Karpas-422 (cell line): ENCODE measurements at regions not wholly inside any gene's neighbourhood (a gene's known extent, or its start where the extent isn't known, plus 50 kb on each side); places are given as distances from the start of the nearest gene placed in this dataset.

Source experiments
- DNase-seq: peaks from one replicate; pipeline ENCODE4 v3.0.0-alpha.2; 2015
- H2AFZ ChIP-seq: fragments of 200-600 bp; sonication (generic); 2 replicates; pipeline ENCODE4 v1.6.1; 2014; ENCODE audit warnings: antibody characterized with exemption, low read length, mixed read lengths
- H3K27ac ChIP-seq: fragments of 200-600 bp; sonication (generic); 2 replicates; pipeline ENCODE4 v1.5.1; 2014; ENCODE audit warnings: mild to moderate bottlenecking, low read length, moderate library complexity
- H3K27me3 ChIP-seq: fragments of 200-600 bp; sonication (generic); 2 replicates; pipeline ENCODE4 v1.6.1; 2014; ENCODE audit warnings: low read length, mixed read lengths
- H3K36me3 ChIP-seq: fragments of 200-600 bp; sonication (generic); 2 replicates; pipeline ENCODE4 v1.6.1; 2014; ENCODE audit warnings: low read length, mixed read lengths; ENCODE audit not compliant: insufficient read depth
- H3K4me1 ChIP-seq: fragments of 200-600 bp; sonication (generic); 2 replicates; pipeline ENCODE4 v1.6.1; 2014; ENCODE audit warnings: mild to moderate bottlenecking, low read length, mixed read lengths
- H3K4me2 ChIP-seq: fragments of 200-600 bp; sonication (generic); 2 replicates; pipeline ENCODE4 v1.6.1; 2014; ENCODE audit warnings: low read length, low read depth, mild to moderate bottlenecking; ENCODE audit not compliant: poor library complexity, severe bottlenecking
- H3K4me3 ChIP-seq: fragments of 200-600 bp; sonication (generic); 2 replicates; pipeline ENCODE4 v1.5.1; 2014; ENCODE audit warnings: mild to moderate bottlenecking, antibody characterized with exemption, low read length, mixed read lengths
- H3K79me2 ChIP-seq: fragments of 200-600 bp; sonication (generic); 2 replicates; pipeline ENCODE4 v1.6.1; 2014; ENCODE audit warnings: mild to moderate bottlenecking, low read length, mixed read lengths
- H3K9ac ChIP-seq: fragments of 200-600 bp; sonication (generic); 2 replicates; pipeline ENCODE4 v1.6.0; 2014; ENCODE audit warnings: low read length
- H3K9me2 ChIP-seq: fragments of 200-600 bp; sonication (generic), shearing (Covaris generic); replicated peaks from 2 replicates; pipeline ENCODE4 v1.6.0; 2014; ENCODE audit warnings: mild to moderate bottlenecking, low read length, moderate library complexity; ENCODE audit not compliant: insufficient read depth
- H3K9me3 ChIP-seq: fragments of 300-700, 200-600 bp; sonication (generic); 2 replicates; pipeline ENCODE4 v1.6.1; 2014; ENCODE audit warnings: low read length, mixed read lengths
- H4K20me1 ChIP-seq: fragments of 200-600 bp; sonication (generic); 2 replicates; pipeline ENCODE4 v1.6.1; 2014; ENCODE audit warnings: mild to moderate bottlenecking, antibody characterized with exemption, low read length, low read depth; ENCODE audit not compliant: insufficient read depth

GRCh38 chr12:65517656-65518210 lies 239.2 kb downstream of the MSRB3 start:
- Histone ChIP-seq H3K9me2 (no peaks in the 10 kb centered on the region), H3K36me3 (no peaks in the 10 kb centered on the region), H3K27me3 (no peaks in the 10 kb centered on the region), H3K4me1 (no peaks in the 10 kb centered on the region), H3K79me2 (no peaks in the 10 kb centered on the region), H3K4me3 (no peak overlapping the region), H3K9ac (no peak overlapping the region), H3K27ac (no peak overlapping the region), H3K9me3 (no peaks in the 10 kb centered on the region), H3K4me2 (no peak overlapping the region), H2AFZ (no peak overlapping the region), H4K20me1 (no peaks in the 10 kb centered on the region)
- DNase-seq = no peak

GRCh38 chr12:65518771-65519170 lies 240.3 kb downstream of the MSRB3 start:
- Histone ChIP-seq H3K4me3 (no peak overlapping the region), H3K79me2 (no peaks in the 10 kb centered on the region), H3K27ac (no peak overlapping the region), H2AFZ (no peak overlapping the region), H3K9me2 (no peaks in the 10 kb centered on the region), H4K20me1 (no peaks in the 10 kb centered on the region), H3K27me3 (no peaks in the 10 kb centered on the region), H3K36me3 (no peaks in the 10 kb centered on the region), H3K4me1 (no peaks in the 10 kb centered on the region), H3K4me2 (no peak overlapping the region), H3K9me3 (no peaks in the 10 kb centered on the region), H3K9ac (no peak overlapping the region)
- no peak for DNase-seq

GRCh38 chr12:65520658-65521057 lies 242.2 kb downstream of the MSRB3 start:
- Histone ChIP-seq H3K9me2 (no peaks in the 10 kb centered on the region), H3K9me3 (no peaks in the 10 kb centered on the region), H2AFZ (no peak overlapping the region), H4K20me1 (no peaks in the 10 kb centered on the region), H3K36me3 (no peaks in the 10 kb centered on the region), H3K4me1 (no peaks in the 10 kb centered on the region), H3K27me3 (no peaks in the 10 kb centered on the region), H3K9ac (no peak overlapping the region), H3K27ac (no peak overlapping the region), H3K4me3 (no peak overlapping the region), H3K4me2 (no peak overlapping the region), H3K79me2 (no peaks in the 10 kb centered on the region)
- no peak for DNase-seq

GRCh38 chr12:65522956-65523860 lies 244.7 kb downstream of the MSRB3 start:
- Histone ChIP-seq H3K4me1 (no peaks in the 10 kb centered on the region), H3K9me2 (no peaks in the 10 kb centered on the region), H3K4me2 (no peak overlapping the region), H3K27me3 (no peaks in the 10 kb centered on the region), H3K4me3 (no peak overlapping the region), H3K9me3 (no peaks in the 10 kb centered on the region), H4K20me1 (no peaks in the 10 kb centered on the region), H3K79me2 (no peaks in the 10 kb centered on the region), H2AFZ (no peak overlapping the region), H3K36me3 (no peaks in the 10 kb centered on the region), H3K27ac (no peak overlapping the region), H3K9ac (no peak overlapping the region)
- DNase-seq = no peak

GRCh38 chr12:65524666-65525065 lies 246.2 kb downstream of the MSRB3 start:
- Histone ChIP-seq H3K9me2 (no peaks in the 10 kb centered on the region), H2AFZ (no peak overlapping the region), H3K36me3 (no peaks in the 10 kb centered on the region), H3K79me2 (no peaks in the 10 kb centered on the region), H3K27me3 (no peaks in the 10 kb centered on the region), H3K9me3 (no peaks in the 10 kb centered on the region), H4K20me1 (no peaks in the 10 kb centered on the region), H3K27ac (no peak overlapping the region), H3K4me2 (no peak overlapping the region), H3K9ac (no peak overlapping the region), H3K4me1 (no peaks in the 10 kb centered on the region), H3K4me3 (no peak overlapping the region)
- DNase-seq = no peak

GRCh38 chr12:65525491-65526141 lies 247.1 kb downstream of the MSRB3 start:
- no peaks in the 10 kb centered on the region for H3K27me3 ChIP-seq

GRCh38 chr12:65526311-65526710 lies 247.8 kb downstream of the MSRB3 start:
- H3K4me2 ChIP-seq = no peak overlapping the region
- no peaks in the 10 kb centered on the region for H3K9me2 ChIP-seq
- no peaks in the 10 kb centered on the region for H4K20me1 ChIP-seq
- DNase-seq = no peak
- H3K27me3 ChIP-seq = no peaks in the 10 kb centered on the region
- no peaks in the 10 kb centered on the region for H3K79me2 ChIP-seq
- H3K36me3 ChIP-seq = no peaks in the 10 kb centered on the region
- H3K9ac ChIP-seq = no peak overlapping the region
- H3K9me3 ChIP-seq = no peaks in the 10 kb centered on the region
- H3K27ac ChIP-seq = no peak overlapping the region
- no peaks in the 10 kb centered on the region for H3K4me1 ChIP-seq
- H2AFZ ChIP-seq = no peak overlapping the region
- no peak overlapping the region for H3K4me3 ChIP-seq

More at GRCh38 chr12:65525491-65526141, 247.1 kb downstream of the MSRB3 start:
- H3K4me2 ChIP-seq = no peak overlapping the region
- H3K36me3 ChIP-seq = no peaks in the 10 kb centered on the region
- no peak overlapping the region for H2AFZ ChIP-seq
- no peak overlapping the region for H3K4me3 ChIP-seq
- no peaks in the 10 kb centered on the region for H4K20me1 ChIP-seq
- no peak overlapping the region for H3K27ac ChIP-seq
- no peaks in the 10 kb centered on the region for H3K4me1 ChIP-seq
- no peaks in the 10 kb centered on the region for H3K9me3 ChIP-seq
- no peaks in the 10 kb centered on the region for H3K9me2 ChIP-seq
- no peak overlapping the region for H3K9ac ChIP-seq
- H3K79me2 ChIP-seq = no peaks in the 10 kb centered on the region
- no peak for DNase-seq

GRCh38 chr12:65528127-65528526 lies 249.6 kb downstream of the MSRB3 start:
- DNase-seq = no peak
- no peak overlapping the region for H3K9ac ChIP-seq
- no peaks in the 10 kb centered on the region for H3K36me3 ChIP-seq
- no peak overlapping the region for H3K4me3 ChIP-seq
- H3K4me1 ChIP-seq = no peaks in the 10 kb centered on the region
- H3K27me3 ChIP-seq = no peaks in the 10 kb centered on the region
- no peaks in the 10 kb centered on the region for H3K9me3 ChIP-seq
- H3K9me2 ChIP-seq = no peaks in the 10 kb centered on the region
- H3K79me2 ChIP-seq = no peaks in the 10 kb centered on the region
- H3K27ac ChIP-seq = no peak overlapping the region
- H4K20me1 ChIP-seq = no peaks in the 10 kb centered on the region
- no peak overlapping the region for H3K4me2 ChIP-seq
- no peak overlapping the region for H2AFZ ChIP-seq
